ENCODE measurements at regions not wholly inside any gene's neighbourhood (a gene's known extent, or its start where the extent isn't known, plus 50 kb on each side); places are given as distances from the start of the nearest gene placed in this dataset.
"Not testable (repeated sequence)": the region's sequence is repeated elsewhere in the genome, so short reads cannot be mapped to it uniquely, and the experiment has no call there.

GRCh38 chr22:22362936-22363335 is 118.3 kb downstream of the VPREB1 start:
- no peak overlapping the region for H3K4me3 ChIP-seq (ENCODE audit: low read depth, low read length)
- no peak for TF ChIP-seq CTCF (IDR thresholded peaks at IDR 0.05; ENCODE audit: low read depth, low read length)
- CTCF ChIA-PET, result no interaction called here
- POLR2A ChIA-PET, result no interaction called here
- H3K9me3 ChIP-seq (ENCODE audit: control insufficient read depth, insufficient read depth, low read length), result no peaks in the 10 kb centered on the region
- no peak overlapping the region for H3K27ac ChIP-seq (ENCODE audit: low read depth, low read length)
- no peak for DNase-seq (ENCODE audit: low read depth, low spot score)
- peaks cover 11% of the 10 kb centered on the region for H3K27me3 ChIP-seq (ENCODE audit: control insufficient read depth, insufficient read depth, low read length)

- DNase-seq (ENCODE audit: low read depth, low spot score), result no peak
- H3K27me3 ChIP-seq (ENCODE audit: control insufficient read depth, insufficient read depth, low read length), result peaks cover 15% of the 10 kb centered on the region
- TF ChIP-seq CTCF (IDR thresholded peaks at IDR 0.05; ENCODE audit: low read depth, low read length), result no peak
- H3K4me3 ChIP-seq (ENCODE audit: low read depth, low read length), result no peak overlapping the region
- POLR2A ChIA-PET, result no interaction called here
- no peak overlapping the region for H3K27ac ChIP-seq (ENCODE audit: low read depth, low read length)
- CTCF ChIA-PET, result no interaction called here
- no peaks in the 10 kb centered on the region for H3K9me3 ChIP-seq (ENCODE audit: control insufficient read depth, insufficient read depth, low read length)
These were observed 119.6 kb downstream of the VPREB1 start for GRCh38 chr22:22364207-22364606.

GRCh38 chr22:22366537-22366936 is 122.0 kb downstream of the VPREB1 start:
- no peak overlapping the region for H3K4me3 ChIP-seq (ENCODE audit: low read depth, low read length)
- ChIA-PET CTCF (interaction anchor here (0.6 kb wide), 1 partner anchor 27 kb away, joined by 3 read pairs; no protein-coding TSS in a partner anchor), POLR2A (no interaction called here)
- no peaks in the 10 kb centered on the region for H3K9me3 ChIP-seq (ENCODE audit: control insufficient read depth, insufficient read depth, low read length)
- peaks cover 15% of the 10 kb centered on the region for H3K27me3 ChIP-seq (ENCODE audit: control insufficient read depth, insufficient read depth, low read length)
- DNase-seq (ENCODE audit: low read depth, low spot score), result no peak
- H3K27ac ChIP-seq (ENCODE audit: low read depth, low read length), result no peak overlapping the region
- TF ChIP-seq CTCF (IDR thresholded peaks at IDR 0.05; ENCODE audit: low read depth, low read length), result no peak

GRCh38 chr22:22368516-22368915 is 123.9 kb downstream of the VPREB1 start:
- POLR2A ChIA-PET, result no interaction called here
- Histone ChIP-seq H3K4me3 (ENCODE audit: low read depth, low read length) (no peak overlapping the region), H3K9me3 (ENCODE audit: control insufficient read depth, insufficient read depth, low read length) (no peaks in the 10 kb centered on the region), H3K27ac (ENCODE audit: low read depth, low read length) (no peak overlapping the region), H3K27me3 (ENCODE audit: control insufficient read depth, insufficient read depth, low read length) (peaks cover 9% of the 10 kb centered on the region)
- no peak for DNase-seq (ENCODE audit: low read depth, low spot score)
- TF ChIP-seq CTCF (IDR thresholded peaks at IDR 0.05; ENCODE audit: low read depth, low read length), result no peak
- CTCF ChIA-PET, result no interaction called here

GRCh38 chr22:22369219-22369963 is 124.8 kb downstream of the VPREB1 start:
- CTCF ChIA-PET; H3K27ac ChIP-seq (ENCODE audit: low read depth, low read length); DNase-seq (ENCODE audit: low read depth, low spot score); POLR2A ChIA-PET; H3K4me3 ChIP-seq (ENCODE audit: low read depth, low read length); H3K9me3 ChIP-seq (ENCODE audit: control insufficient read depth, insufficient read depth, low read length); H3K27me3 ChIP-seq (ENCODE audit: control insufficient read depth, insufficient read depth, low read length): not testable (repeated sequence)
